ENCODE measurements at regions not wholly inside any gene's neighbourhood (a gene's known extent, or its start where the extent isn't known, plus 50 kb on each side); places are given as distances from the start of the nearest gene placed in this dataset.
"Not testable (repeated sequence)": the region's sequence is repeated elsewhere in the genome, so short reads cannot be mapped to it uniquely, and the experiment has no call there.

DNA sequence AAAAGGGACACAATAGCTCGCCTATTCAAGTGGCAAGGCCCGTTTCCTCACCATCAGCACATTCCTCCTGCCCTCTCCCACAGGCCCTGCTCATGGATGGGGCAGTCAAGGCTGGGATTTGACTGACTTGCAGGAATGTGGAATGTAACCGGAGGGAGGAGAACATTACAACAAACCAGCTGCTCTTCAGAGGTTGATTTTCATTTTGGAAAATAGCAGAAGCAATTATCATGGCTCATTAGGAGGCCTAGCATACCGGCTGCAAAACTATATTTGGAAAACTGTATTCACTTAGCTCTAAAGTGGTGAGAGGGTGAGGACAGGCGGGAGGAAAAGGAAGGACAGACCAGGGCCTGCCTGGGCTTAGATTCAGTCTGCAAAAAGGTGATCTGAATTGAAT lies 283.7 kb downstream of the CD83 start:
- TF ChIP-seq, protein P1, sequence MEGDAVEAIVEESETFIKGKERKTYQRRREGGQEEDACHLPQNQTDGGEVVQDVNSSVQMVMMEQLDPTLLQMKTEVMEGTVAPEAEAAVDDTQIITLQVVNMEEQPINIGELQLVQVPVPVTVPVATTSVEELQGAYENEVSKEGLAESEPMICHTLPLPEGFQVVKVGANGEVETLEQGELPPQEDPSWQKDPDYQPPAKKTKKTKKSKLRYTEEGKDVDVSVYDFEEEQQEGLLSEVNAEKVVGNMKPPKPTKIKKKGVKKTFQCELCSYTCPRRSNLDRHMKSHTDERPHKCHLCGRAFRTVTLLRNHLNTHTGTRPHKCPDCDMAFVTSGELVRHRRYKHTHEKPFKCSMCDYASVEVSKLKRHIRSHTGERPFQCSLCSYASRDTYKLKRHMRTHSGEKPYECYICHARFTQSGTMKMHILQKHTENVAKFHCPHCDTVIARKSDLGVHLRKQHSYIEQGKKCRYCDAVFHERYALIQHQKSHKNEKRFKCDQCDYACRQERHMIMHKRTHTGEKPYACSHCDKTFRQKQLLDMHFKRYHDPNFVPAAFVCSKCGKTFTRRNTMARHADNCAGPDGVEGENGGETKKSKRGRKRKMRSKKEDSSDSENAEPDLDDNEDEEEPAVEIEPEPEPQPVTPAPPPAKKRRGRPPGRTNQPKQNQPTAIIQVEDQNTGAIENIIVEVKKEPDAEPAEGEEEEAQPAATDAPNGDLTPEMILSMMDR (IDR thresholded peaks at IDR 0.05): no peak
- ATAC-seq (ENCODE audit: low FRiP score): no peak
- no peak for DNase-seq (ENCODE audit: low spot score)

GRCh38 chr6:14406614-14407331 lies 289.2 kb downstream of the CD83 start:
- TF ChIP-seq, protein P1 (IDR thresholded peaks at IDR 0.05): no peak
- no peak for ATAC-seq (ENCODE audit: low FRiP score)
- DNase-seq (ENCODE audit: low spot score): no peak

- DNase-seq (ENCODE audit: low spot score) (no peak), ATAC-seq (ENCODE audit: low FRiP score) (no peak)
- TF ChIP-seq, protein P1 (IDR thresholded peaks at IDR 0.05): no peak
Measured at GRCh38 chr6:14408446-14408845, 290.9 kb downstream of the CD83 start.

DNA sequence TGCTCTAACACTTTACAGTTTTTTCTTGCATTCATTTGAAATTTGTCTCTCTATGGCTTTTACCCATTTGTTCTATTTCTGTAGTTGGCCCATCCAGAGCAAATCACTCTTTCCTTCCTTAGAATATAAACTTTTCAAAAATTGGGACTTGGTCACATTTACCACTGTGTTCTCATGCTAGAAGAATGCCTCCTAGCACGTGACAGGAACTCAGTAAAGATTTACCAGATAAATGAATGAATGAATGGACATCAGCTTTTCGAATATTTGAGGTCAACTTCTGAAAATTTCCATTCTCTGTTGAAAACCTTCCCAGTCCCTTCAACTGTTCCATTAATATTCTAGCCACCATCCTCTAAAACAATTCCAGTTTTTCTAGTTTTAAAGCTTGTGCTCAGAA lies 294.5 kb downstream of the CD83 start:
- ATAC-seq (ENCODE audit: low FRiP score) (no peak), DNase-seq (ENCODE audit: low spot score) (no peak)
- TF ChIP-seq, protein P1 (IDR thresholded peaks at IDR 0.05): no peak

- ATAC-seq (ENCODE audit: low FRiP score) (no peak), DNase-seq (ENCODE audit: low spot score) (no peak)
- TF ChIP-seq, protein P1 (IDR thresholded peaks at IDR 0.05): no peak
Measured at GRCh38 chr6:14415452-14415851, 297.9 kb downstream of the CD83 start.

GRCh38 chr6:14417377-14417776 lies 299.8 kb downstream of the CD83 start:
- DNase-seq (ENCODE audit: low spot score): no peak
- ATAC-seq (ENCODE audit: low FRiP score): no peak
- TF ChIP-seq, protein P1 (IDR thresholded peaks at IDR 0.05): no peak

DNA sequence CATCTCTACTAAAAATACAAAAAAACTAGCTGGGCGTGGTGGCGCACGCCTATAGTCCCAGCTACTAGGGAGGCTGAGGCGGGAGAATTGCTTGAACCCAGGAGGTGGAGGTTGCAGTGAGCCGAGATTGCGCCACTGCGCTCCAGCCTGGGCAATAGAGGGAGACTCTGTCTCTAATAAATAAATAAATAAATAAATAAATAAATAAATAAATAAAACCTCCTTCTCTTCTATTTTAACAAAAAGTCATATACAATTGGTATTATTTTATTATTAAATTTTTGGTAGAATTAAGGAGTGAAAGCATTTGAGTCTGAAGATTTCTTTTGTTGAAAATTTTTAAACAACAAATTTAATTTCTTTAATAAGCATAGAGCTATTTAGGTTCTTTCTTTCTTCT lies 301.7 kb downstream of the CD83 start:
- ATAC-seq (ENCODE audit: low FRiP score); DNase-seq (ENCODE audit: low spot score): not testable (repeated sequence)

Measured in omental fat pad (tissue), 3 donors.